HFFc6 (cell line): ENCODE measurements at regions not wholly inside any gene's neighbourhood (a gene's known extent, or its start where the extent isn't known, plus 50 kb on each side); places are given as distances from the start of the nearest gene placed in this dataset.

ENCODE experiments used
- DNase-seq: peaks from one replicate; pipeline ENCODE4 v3.0.0-alpha.2; 2018
- H3K27ac Mint-ChIP-seq: 2 replicates; pipeline ENCODE4 v1.8.0; 2020; ENCODE audit warnings: mild to moderate bottlenecking, mixed read lengths
- H3K27me3 Mint-ChIP-seq: 2 replicates; pipeline ENCODE4 v1.8.0; 2021; ENCODE audit warnings: mild to moderate bottlenecking, moderate library complexity, mixed read lengths; ENCODE audit not compliant: insufficient read depth
- H3K36me3 Mint-ChIP-seq: 2 replicates; pipeline ENCODE4 v1.8.0; 2021; ENCODE audit warnings: low read depth, mixed read lengths
- H3K4me1 Mint-ChIP-seq: 2 replicates; pipeline ENCODE4 v1.8.0; 2020; ENCODE audit warnings: low read depth, mixed read lengths
- H3K4me3 Mint-ChIP-seq: 2 replicates; pipeline ENCODE4 v1.8.0; 2020; ENCODE audit warnings: mild to moderate bottlenecking, moderate library complexity, mixed read lengths
- H3K9me3 Mint-ChIP-seq: 2 replicates; pipeline ENCODE4 v1.8.0; 2020; ENCODE audit warnings: mild to moderate bottlenecking, mixed read lengths
- CTCF ChIP-seq: fragments of 200-600 bp; sonication (generic); IDR thresholded peaks from 2 replicates; pipeline ENCODE4 v1.5.0; 2021; ENCODE audit warnings: antibody characterized with exemption, mild to moderate bottlenecking

DNA sequence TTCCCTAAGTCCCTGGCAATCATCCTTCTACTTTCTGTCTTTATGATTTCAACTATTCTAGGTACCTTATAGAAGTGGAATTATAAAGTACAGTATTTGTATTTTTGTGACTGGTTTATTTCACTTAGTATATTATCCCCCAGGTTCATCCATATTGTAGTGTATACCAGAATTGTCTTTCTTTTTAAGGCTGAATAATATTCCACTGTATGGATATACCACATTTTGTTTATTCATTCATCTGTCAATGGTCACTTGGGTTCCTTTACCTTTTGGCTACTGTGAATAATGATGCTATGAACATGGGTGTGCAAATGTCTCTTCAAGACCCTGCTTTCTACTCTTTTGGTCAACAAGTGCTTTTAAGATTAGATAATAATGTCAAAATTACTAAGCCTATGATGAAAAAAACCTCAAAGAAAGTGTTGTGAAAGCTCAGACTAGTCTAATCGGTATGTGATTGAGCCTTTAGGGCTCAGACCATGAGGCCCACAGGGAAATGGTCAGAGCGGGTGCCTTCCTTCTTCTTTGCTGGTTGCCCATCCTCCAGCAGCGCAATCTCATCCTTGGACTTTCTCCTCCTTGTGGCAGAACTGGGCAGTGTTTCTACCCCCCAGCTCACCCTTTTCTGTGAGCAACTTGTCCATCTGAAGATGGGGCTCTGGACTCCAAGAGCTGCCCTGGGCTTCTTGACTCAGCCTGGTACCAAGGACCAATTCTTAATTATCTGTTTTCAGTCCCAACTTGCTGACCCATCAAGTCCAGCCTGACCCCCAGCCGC lies 105.4 kb downstream of the TTC8 start:
- peak; percentile 55 for TF ChIP-seq CTCF
- H3K36me3 Mint-ChIP-seq = peaks cover 14% of the 10 kb centered on the region; the same call in 1 of the 2 replicates
- no peak overlapping the region for H3K27ac Mint-ChIP-seq
- H3K4me3 Mint-ChIP-seq = no peak overlapping the region
- no peak for DNase-seq
- H3K4me1 Mint-ChIP-seq = peaks cover 22% of the 10 kb centered on the region
- H3K9me3 Mint-ChIP-seq = peaks cover 2% of the 10 kb centered on the region
- peaks cover 2% of the 10 kb centered on the region; the same call in 1 of the 2 replicates for H3K27me3 Mint-ChIP-seq

GRCh38 chr14:88931321-88932110 lies 107.1 kb downstream of the TTC8 start:
- Mint-ChIP-seq H3K27ac (no peak overlapping the region), H3K36me3 (peaks cover 14% of the 10 kb centered on the region; the same call in 1 of the 2 replicates), H3K27me3 (peaks cover 2% of the 10 kb centered on the region; the same call in 1 of the 2 replicates), H3K9me3 (no peaks in the 10 kb centered on the region; the same call in 1 of the 2 replicates), H3K4me3 (no peak overlapping the region), H3K4me1 (peaks cover 30% of the 10 kb centered on the region)
- no peak for DNase-seq
- TF ChIP-seq CTCF = no peak

DNA sequence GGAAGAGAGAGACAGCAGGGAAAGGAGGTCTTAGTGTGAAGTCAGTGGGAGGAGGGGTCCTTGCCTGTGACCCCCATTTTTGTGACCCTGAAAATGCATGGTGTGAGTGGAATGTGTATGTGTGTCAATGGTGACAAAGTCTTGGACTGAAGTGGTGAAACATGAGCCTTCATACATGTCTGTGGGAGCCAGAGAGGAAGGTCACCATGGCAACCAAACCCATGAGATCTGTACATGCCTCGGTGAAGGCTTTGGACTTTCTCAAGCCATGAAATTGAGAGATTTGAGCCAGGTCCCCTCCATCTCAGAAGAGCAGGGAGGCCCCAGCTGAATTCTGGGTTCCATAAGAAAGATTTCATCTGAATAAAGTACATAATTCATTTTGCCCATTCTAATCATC lies 108.7 kb downstream of the TTC8 start:
- TF ChIP-seq CTCF = no peak
- H3K4me3 Mint-ChIP-seq = no peak overlapping the region
- H3K27ac Mint-ChIP-seq = no peak overlapping the region
- H3K27me3 Mint-ChIP-seq = peaks cover 2% of the 10 kb centered on the region; the same call in 1 of the 2 replicates
- peaks cover 12% of the 10 kb centered on the region; the same call in 1 of the 2 replicates for H3K36me3 Mint-ChIP-seq
- peaks cover 38% of the 10 kb centered on the region for H3K4me1 Mint-ChIP-seq
- DNase-seq = no peak
- no peaks in the 10 kb centered on the region; the same call in 1 of the 2 replicates for H3K9me3 Mint-ChIP-seq

DNA sequence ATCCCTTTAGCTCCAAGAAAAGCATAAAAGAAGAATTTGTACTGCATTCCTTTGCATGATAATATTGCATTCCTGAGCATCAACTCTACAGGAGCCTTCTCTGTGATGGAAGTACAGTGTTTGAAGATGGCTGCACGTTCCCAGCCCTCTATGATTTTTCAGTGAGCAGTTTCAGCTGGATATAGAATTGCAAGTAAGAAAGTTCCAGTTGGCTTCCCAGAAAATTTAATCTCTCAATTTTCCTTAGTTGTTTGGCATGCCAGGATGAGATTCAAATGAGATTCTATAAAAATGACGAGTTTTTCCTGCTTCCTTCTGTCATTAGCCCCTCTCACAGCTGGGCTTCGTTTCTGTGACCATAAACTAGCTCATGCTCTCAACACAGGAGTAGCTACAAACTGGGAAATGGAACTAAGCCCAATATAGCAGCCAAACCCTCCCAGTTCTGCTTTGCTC lies 109.9 kb downstream of the TTC8 start:
- H3K36me3 Mint-ChIP-seq = 0 out of 2 replicates have a peak, but pooled peaks cover 9% of the 10 kb centered on the region
- no peaks in the 10 kb centered on the region; the same call in 1 of the 2 replicates for H3K9me3 Mint-ChIP-seq
- H3K4me3 Mint-ChIP-seq = peak overlapping the region; percentile 16; the same call in 1 of the 2 replicates
- H3K27me3 Mint-ChIP-seq = peaks cover 2% of the 10 kb centered on the region; the same call in 1 of the 2 replicates
- H3K4me1 Mint-ChIP-seq = peaks cover 46% of the 10 kb centered on the region
- no peak for TF ChIP-seq CTCF
- peak overlapping the region; percentile 38 for H3K27ac Mint-ChIP-seq
- peak; percentile 25 for DNase-seq

- no peak for DNase-seq
- 0 out of 2 replicates have a peak, but pooled peaks cover 6% of the 10 kb centered on the region for H3K36me3 Mint-ChIP-seq
- H3K9me3 Mint-ChIP-seq = no peaks in the 10 kb centered on the region
- peaks cover 4% of the 10 kb centered on the region; the same call in 1 of the 2 replicates for H3K27me3 Mint-ChIP-seq
- H3K27ac Mint-ChIP-seq = no peak overlapping the region
- no peak for TF ChIP-seq CTCF
- H3K4me3 Mint-ChIP-seq = no peak overlapping the region
- H3K4me1 Mint-ChIP-seq = peaks cover 46% of the 10 kb centered on the region
Observed at GRCh38 chr14:88935083-88935482, 110.6 kb downstream of the TTC8 start.
